Activated CD8-positive, alpha-beta memory T cell treated with anti-CD3 and anti-CD28 coated beads, Interleukin-2, amount 50 U/mL, for 4 hours (primary cell): ENCODE measurements at regions not wholly inside any gene's neighbourhood (a gene's known extent, or its start where the extent isn't known, plus 50 kb on each side); places are given as distances from the start of the nearest gene placed in this dataset.
"Not testable (repeated sequence)": the region's sequence is repeated elsewhere in the genome, so short reads cannot be mapped to it uniquely, and the experiment has no call there.

Experiments
- DNase-seq: peaks from one replicate; pipeline ENCODE4 v3.0.0-alpha.2; 2020

DNA sequence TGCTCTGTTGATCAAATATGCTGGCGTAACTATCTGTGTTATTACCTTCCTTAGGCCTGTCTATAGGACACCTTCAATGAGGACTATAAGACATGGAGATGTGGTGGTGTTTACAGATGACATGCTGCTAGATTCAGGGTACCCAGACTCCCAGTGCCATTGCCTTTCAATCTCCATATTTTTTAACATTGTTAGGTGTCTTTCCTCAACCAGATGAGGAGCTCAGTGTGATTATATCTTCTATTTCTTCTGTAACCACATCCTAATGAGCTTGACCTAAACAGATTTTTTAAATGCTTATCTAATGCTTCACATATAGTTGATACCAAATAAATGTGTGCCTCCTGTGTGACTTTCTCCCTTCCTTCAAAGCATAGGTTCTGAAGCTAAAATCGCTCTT is 730.1 kb upstream of the NR2F2 start:
- no peak for DNase-seq

DNA sequence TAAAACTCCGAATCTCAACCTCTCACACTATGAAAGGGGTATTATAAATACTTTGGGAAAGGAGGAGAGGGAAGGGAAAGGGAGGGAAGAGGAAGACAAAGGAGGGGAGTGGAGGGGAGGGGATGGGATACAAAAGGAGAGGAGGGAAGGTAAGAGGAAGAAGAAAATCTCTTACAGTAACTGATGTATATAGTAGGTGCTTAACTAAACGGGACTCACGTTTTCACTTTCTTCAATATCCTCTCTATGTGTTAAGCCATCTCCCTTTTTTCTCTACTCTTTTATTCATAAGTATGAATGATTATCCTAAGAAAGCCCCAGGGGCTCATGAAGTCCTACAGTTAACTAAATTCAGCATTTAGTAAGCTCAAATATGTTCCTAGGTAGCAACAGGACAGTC is 729.6 kb upstream of the NR2F2 start:
- DNase-seq, result no peak

DNA sequence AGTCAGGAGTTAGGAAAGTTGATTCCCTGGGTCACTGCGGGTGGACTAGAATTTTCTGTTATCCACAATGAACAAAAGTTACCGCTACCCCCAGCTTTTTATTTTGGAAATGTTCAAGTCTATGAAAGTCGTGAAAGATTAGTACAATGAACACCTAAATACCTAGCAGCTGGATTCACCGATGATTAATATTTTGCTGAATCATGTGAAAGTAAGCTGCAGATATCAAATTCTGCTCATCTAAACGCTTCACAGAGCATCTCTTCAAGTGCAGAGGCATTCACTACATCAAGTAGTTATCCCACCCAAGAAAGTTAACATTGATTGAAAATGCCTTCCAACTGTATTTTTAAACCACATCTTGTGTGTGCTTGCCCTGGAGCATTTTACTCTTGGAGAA is 729.0 kb upstream of the NR2F2 start:
- no peak for DNase-seq

DNA sequence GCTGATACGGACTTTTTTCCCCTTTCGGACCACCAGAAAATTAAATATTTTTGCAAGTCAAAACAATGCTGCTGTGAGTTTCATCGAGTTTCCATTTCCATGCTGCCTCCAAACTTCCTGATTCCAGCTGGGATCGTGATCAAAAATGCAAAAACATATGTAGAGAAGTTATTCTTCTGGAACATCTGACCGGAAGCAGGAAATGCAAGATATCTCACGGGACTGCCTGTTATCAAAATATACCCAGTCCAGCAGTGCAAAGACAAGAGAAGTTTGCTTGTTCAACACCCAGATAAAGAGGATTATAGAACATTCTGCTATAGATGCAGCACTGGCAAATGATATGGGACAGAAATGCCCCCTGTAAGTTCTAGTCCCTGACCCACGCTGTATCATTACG is 726.7 kb upstream of the NR2F2 start:
- no peak for DNase-seq

DNA sequence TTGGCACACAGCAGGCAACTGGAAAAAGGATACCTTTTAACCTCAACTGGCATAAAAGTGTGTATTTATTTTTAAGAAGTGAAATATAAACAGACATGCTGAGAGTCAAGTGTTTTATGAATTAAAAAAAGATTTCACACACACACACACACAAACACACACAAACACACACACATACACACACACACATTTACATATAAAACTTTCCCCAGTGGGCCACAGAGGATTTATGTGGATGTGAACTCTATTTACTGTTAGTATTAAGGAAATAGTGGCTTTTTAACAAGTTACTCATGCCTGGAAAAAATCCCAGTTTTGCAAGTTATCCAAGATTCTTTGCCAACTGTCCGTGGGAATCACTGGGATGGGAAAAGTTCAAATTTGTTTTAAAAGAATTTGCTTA is 725.9 kb upstream of the NR2F2 start:
- DNase-seq, result no peak

DNA sequence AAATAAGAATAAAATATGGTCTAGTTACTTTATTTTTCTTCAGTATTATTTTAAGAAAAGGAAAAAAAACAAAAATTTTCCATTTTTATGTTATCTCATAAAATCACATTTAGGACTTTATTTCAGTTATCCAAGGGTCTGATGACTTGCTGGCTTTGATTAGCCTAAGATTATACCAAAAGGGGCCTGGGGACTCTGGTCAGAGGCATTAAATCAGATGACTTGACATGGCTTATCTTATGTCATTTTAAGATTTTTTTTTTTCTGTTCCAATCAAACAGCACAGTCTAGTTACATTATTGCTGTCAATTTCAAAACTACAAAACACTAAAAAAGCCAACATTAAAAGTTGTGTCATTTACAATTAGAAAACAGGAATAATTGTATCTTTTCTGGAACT is 725.4 kb upstream of the NR2F2 start:
- no peak for DNase-seq

DNA sequence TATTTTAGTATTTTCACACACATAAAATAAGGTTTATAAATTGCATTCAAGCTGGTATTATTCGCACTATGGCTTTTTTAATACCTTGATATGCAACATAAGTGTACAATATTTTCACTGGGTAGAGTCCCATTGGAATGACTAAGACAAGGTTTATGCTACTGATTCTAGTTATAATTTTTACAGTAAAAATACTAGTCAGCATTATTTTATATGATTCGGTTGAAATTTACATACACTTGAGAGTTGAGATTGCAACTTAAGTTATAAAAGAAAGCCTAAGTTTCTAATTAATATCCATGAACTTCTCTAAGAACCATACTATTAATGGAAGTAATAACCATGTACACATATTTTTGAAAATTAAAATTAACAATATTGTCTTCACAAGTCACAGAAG is 723.9 kb upstream of the NR2F2 start:
- DNase-seq, result no peak

DNA sequence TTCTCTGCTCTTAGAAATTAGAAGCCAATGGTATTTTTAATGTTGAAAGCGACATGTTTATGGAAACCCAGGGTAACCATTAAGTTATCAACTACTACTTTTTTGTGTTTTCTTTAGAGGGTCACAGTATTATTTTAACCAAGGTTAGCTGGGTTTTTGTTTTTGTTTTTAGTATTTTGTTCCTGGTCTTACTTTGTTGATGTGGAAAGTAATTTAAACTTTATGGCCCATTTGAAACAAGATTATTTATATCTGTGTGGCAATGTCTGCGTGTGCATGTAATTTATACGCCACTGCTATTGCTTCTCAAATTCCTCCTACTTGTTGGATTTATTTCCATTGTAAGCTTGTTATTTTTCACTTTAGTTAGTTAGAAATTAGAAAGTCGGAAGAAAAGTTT is 722.1 kb upstream of the NR2F2 start:
- DNase-seq, result no peak

DNA sequence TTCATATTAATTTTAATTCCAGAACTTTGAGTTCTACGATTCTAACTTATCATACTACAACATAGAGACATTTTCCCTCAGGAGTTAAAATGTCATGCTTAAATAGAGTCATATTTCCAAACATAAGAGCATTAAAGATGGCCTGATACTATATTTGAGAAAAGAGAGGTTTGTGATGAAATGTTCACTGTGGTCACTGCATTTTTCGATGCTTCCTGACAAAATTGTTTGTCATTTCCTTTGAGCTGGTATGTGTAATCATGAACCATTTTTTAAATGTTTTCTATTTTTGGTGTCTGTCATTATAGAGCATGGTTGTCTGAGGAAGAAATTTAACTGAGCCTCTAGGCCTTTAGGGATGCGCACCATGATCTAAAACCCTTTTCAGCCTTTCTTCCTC is 721.4 kb upstream of the NR2F2 start:
- no peak for DNase-seq

DNA sequence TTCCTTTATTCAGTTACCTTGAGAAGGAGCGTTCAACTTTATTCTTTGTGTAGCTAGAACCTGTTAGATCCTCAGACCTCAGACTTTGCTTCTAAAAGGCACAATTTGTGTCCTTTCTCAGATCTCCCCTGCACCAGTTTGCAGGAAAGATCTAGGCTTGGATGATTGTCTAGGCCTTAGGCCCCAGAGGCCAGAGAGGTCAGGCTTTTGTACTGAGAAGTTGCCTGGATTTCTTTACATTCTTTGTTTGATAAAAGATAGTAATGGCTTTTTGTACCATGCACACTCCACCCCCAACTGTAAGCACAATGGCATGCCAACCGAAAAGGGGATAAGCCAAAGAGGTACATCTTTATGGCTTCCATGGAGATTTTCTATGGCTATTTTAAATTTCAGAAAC is 719.6 kb upstream of the NR2F2 start:
- DNase-seq, result no peak

DNA sequence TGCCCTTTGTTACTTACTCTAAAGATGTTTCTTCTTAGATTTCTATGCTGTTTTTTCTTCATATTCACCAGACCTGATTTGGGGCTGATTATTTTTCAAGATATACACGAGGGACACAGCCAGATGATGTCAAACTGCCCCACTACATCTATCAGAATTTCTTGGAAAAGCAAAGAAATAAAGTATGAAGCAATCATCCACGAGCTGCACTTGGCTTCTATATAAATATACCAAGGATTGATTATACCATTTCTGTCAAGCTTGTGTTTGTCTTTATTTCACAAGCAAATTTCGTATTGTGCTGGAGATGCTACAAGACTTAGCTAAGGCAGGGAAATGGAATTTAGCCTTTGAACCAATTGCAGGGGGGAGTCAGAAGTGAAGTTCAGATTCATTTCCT is 715.1 kb upstream of the NR2F2 start:
- DNase-seq, result no peak

DNA sequence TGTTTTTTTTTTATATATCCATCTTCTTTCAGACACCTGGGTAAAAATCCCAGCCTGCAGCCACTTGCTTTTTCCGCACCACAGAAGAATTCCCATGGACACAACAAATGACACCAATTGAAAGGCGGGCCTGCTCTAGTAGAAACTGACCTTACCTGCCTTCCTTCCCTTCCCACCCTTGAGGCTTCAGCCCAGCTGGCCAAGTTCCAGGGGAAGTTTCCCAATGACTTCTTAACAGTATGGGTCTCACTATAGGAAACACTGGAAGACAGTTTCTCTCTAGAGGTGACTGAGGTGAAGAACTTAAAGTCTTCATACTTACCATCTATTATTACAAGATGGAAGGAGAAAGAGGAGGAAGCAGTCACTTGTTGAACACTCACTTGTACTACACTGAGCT is 714.2 kb upstream of the NR2F2 start:
- no peak for DNase-seq

DNA sequence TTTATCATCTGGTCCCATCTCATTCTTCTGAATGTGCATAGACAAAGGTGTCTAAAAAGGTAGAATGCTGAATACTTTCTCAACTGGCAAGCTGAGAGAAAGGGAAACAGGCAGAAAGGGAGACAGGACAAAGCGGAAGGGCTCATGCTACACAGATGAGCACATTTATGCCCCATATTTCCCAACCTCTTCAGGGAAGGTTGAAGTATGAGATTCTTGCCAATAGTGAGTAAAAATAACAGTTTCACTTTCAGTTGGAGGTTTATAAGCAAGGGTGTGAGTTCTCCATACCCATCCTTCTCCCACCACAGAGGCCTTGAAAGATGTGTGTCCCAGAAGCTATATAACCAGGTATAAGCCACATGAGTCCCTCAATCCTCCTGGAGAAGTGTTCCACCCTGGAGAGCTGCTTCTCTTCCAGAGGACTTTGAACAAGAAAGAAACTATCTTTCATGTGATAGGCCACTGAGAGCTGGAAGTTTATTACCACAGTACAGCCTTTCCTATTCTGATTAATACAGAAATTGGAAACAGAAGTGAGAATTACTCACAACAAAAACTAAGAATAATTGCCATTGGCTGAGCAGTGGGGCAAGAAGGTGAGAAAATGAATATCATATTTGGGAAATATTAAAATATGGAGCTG is 709.4 kb upstream of the NR2F2 start:
- no peak for DNase-seq

DNA sequence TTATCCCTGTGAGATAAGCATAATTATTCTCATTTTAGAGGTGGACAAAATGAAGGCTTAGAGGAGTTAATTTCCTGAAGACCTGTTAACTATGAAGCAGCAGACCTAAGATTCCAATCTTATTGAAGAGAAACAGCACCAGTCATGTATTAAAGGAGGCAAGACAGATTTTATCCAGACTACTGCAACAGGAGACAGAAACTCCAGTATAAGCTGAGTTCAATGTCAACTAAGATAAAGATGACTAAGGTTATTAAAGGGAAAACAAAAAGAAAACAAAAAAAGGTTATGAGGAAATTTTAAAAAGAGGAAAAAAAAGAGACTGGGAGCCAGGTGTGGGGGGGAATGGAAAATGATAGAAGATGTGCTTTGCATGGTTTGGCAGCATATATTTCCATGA is 707.7 kb upstream of the NR2F2 start:
- no peak for DNase-seq

DNA sequence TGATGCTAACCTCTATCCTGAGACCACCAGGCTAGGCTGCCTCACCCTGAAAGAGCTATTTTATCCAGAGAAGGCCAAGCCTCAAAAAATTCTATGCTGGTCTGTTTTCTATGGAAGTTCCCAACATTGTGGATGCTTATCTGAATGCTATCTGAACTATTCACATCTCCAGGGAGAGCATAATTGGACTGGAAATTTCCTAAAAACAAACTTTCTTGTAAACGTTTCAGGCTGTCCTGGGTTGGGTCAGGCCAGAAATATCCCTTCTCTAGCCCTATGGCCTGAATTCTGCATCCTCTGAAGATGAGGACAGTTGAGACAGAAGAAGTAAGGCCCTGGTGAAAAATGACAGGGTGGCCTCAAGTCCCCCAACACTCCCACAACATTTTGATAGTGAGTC is 706.4 kb upstream of the NR2F2 start:
- DNase-seq, result no peak

DNA sequence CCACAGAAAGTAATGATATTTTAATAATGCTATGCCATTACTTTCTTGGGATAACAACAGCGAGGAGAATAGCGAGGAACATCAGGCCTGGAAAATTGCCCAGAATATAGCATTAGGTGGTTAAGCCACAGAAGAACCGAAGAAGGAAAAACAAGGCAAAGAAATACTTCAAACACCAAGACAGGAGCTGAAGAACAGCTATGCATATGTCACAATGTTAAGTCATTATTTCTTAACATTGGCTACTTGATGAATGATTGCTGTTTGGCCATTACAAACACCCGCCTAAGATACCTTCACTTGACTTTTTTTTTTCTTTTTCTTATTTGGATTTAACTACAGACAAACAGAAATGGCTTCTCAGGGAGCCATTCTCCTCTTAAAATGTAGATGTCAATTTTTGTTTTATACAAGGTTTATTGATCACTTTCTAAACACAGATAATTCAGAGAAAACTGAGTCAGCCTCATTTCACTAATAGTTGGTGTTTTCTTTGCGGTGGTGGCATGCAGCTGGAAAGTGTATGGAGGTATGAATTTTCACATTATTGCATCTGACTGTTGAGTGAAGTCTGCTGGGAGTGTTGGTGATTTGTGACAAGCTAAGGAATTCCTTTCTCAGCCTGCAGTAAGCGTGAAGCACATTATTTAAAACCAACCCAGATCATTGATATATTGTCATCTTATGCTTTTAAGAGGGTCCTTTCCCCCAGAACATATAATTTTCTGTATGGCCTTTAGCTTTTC is 705.7 kb upstream of the NR2F2 start:
- DNase-seq, result no peak

DNA sequence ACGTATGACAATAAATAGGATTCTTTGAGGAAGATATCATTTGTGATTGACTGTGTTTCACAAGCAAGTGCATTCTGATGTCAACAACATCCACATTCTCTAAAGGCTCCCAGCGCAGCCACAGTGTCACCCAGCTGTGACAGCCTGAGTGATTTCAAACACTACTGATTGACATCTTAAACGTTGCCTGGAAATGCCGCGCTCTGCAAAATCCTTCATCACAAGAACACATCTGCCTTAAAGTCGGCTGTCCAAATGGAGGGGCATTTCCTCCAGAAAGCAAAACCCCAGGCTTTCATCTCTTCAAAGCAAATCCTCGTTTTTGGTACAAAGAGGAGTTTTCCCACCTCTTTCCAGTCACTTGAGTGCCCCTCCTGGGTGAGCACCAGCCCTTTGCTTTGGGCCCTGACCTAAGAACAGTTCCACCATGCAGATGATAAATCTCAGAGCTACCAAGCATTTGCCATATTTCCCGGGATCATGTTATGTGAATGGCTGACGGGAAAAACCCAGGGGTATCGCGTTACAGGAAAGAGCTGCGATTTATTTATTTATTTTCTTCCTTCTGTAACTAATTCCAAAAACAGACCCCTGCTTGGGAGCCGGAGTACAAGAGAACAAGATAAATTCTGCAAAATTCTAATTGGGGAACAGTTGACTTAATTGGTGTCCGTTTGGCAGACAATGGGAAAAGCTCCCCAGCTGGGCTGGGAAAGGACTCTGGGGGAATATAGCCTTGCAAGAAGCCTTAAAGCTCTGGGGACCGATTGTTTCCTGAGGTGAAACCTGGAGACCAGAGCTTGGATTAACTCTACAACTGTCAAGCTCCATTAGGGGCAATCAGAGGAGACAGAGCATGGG is 703.8 kb upstream of the NR2F2 start:
- DNase-seq, result no peak

DNA sequence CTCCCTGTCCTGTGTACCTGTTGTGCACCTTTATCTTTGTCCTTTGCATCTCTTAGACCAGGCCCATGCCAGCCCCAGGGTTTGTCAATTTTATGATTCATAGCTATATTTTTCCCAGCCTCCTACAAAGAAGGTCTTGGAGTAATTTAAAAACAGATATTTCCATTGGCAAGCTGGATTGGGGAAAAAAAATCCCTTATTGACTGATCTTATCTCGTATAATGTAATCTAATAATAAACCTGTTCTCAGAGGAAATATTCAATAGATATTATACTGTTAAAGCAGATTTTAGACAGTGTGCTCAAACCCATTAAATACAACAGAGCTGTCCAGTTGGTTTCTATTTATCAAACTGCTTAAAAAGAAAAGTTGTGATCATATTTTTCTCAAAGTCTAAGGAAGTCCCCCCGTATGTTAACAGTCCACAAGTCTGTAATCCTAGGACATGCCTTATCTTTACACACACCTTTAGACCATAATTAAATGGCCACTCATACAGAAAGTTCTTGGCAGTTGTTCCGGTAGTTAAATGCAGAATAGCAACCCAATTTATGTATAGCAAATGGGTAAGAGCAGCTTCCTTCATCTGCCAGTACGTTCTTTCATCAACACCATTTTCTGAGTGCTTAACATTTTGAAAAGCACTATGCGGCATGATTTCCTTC is 700.9 kb upstream of the NR2F2 start:
- DNase-seq, result no peak

DNA sequence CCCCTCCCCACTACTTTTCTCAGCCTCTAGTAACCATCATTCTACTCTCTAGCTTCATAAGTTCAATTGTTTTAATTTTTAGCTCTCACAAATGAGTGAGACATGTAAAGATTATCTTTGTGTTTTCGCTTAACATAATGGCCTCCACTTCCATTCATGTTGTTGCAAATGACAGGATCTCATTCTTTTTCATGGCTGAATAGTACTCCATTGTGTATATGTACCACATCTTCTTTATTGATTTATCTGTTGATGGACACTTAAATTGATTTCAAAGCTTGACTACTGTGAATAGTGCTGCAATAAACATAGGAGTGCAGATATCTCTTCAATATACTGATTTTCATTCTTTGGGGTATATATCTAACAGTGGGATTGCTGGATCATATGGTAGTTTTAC is 699.8 kb upstream of the NR2F2 start:
- DNase-seq, result no peak

DNA sequence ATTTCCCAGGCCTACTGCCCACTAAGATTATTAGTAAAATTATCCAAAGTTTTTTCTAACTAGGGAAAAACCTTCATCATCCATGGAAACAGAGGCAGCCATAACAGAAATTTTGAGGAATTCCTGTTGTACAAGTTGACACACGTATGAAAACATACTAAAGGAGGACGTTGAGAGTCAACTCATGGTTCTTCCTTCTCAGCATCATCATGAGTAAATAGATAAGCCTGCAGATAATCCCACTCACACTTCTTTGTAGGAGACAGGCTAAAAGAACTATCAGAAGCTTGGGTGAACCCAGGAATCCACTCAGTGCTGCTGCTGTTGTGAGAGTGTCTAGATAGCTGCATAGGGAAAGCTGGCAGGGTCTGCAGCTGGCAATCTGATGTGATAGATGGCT is 694.8 kb upstream of the NR2F2 start:
- DNase-seq, result no peak

DNA sequence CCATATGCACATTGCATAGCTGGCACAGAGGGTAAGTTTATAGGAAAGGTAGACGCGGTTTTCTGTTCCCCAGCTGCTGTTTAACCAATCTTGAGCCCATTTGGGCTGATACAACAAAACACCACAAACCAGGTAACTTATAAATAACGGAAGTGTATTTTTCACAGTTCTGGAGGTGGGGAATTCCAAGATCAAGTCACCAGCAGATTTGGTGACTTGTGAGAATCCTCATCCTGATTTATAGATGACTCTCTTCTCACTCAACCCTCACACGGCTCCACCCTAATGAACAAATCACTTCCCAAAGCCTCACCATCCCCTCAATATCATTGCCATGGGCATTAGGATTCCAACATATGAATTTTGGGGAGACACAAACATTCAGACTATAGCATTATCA is 694.4 kb upstream of the NR2F2 start:
- DNase-seq, result no peak

DNA sequence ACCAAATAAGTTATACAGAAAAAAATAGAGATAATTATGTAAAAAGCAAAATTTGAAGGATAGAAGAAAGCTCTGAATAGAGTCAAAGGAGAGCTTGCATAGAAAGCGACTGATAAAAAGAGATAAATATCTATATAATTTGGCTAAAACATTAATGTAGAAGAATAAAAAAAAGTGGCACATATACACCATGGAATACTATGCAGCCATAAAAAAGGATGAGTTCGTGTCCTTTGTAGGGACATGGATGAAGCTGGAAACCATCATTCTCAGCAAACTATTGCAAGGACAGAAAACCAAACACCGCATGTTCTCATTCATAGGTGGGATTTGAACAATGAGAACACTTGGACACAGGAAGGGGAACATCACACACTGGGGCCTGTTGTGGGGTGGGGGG is 693.3 kb upstream of the NR2F2 start:
- not testable (repeated sequence) for DNase-seq

DNA sequence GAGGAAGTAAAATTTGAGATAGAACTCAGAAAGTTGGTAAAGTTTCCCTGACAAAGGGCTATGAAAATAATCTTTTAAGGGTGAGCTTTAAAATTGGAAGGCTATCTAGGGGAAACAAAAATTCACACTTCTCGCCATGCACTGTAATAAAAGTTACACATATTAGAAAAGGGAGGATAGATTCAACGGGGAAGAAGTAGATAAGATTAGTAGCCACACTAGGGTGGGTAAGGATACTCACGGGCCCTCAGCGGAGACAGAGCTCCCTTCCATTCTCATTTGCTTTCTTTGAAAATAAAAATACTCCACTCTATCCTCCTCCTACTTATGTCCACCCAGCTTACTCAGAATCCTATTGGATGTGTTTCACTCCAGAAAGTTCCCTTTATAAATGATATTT is 691.3 kb upstream of the NR2F2 start:
- DNase-seq, result no peak
